Skeletal muscle tissue (tissue), 3 donors: ENCODE measurements at regions not wholly inside any gene's neighbourhood (a gene's known extent, or its start where the extent isn't known, plus 50 kb on each side); places are given as distances from the start of the nearest gene placed in this dataset.
"Not testable (repeated sequence)": the region's sequence is repeated elsewhere in the genome, so short reads cannot be mapped to it uniquely, and the experiment has no call there.

Source experiments
- H3K27ac ChIP-seq: one replicate; pipeline ENCODE4 v1.7.0; 2013; ENCODE audit warnings: mild to moderate bottlenecking, low read depth, low read length, inconsistent platforms
- H3K27me3 ChIP-seq, 3 donors: one replicate each; pipeline ENCODE4 v1.7.0; 2013; ENCODE audit warnings: low read length in 3 of 3; ENCODE audit not compliant: control insufficient read depth in 3 of 3, insufficient read depth in 3 of 3
- H3K36me3 ChIP-seq, 3 donors: one replicate each; pipeline ENCODE4 v1.7.0; 2013; ENCODE audit warnings: low read length in 3 of 3; ENCODE audit not compliant: control insufficient read depth in 3 of 3, insufficient read depth in 3 of 3
- H3K4me1 ChIP-seq, 3 donors: one replicate each; pipeline ENCODE4 v1.7.0; 2013; ENCODE audit warnings: low read length in 3 of 3, mild to moderate bottlenecking in 3 of 3; ENCODE audit not compliant: control insufficient read depth in 3 of 3, insufficient read depth in 3 of 3
- H3K4me3 ChIP-seq, 3 donors: one replicate each; pipeline ENCODE4 v1.7.0; 2013; ENCODE audit warnings: low read length in 3 of 3
- H3K9ac ChIP-seq, 3 donors: one replicate each; pipeline ENCODE4 v1.7.0; 2013; ENCODE audit warnings: low read length in 3 of 3, mild to moderate bottlenecking in 3 of 3, moderate library complexity in 2 of 3, low read depth in 1 of 3
- H3K9me3 ChIP-seq, 3 donors: one replicate each; pipeline ENCODE4 v1.7.0; 2013; ENCODE audit warnings: low read length in 3 of 3; ENCODE audit not compliant: control insufficient read depth in 3 of 3
- donor health status: Osteomylitis.

GRCh38 chr13:70235565-70235964 is 127.3 kb upstream of the KLHL1 start:
- no peaks in the 10 kb centered on the region for H3K36me3 ChIP-seq
- H3K4me3 ChIP-seq = no peak overlapping the region
- H3K27me3 ChIP-seq = no peaks in the 10 kb centered on the region
- H3K9ac ChIP-seq = no peak overlapping the region
- peaks cover 0 to 3% (median 0%) of the 10 kb centered on the region in 3 donors for H3K9me3 ChIP-seq
- no peaks in the 10 kb centered on the region for H3K4me1 ChIP-seq
- H3K27ac ChIP-seq = no peak overlapping the region

GRCh38 chr13:70223911-70224310 is 115.7 kb upstream of the KLHL1 start:
- H3K27me3 ChIP-seq = no peaks in the 10 kb centered on the region
- H3K4me3 ChIP-seq = no peak overlapping the region
- H3K27ac ChIP-seq = no peak overlapping the region
- H3K9ac ChIP-seq = no peak overlapping the region
- no peaks in the 10 kb centered on the region for H3K9me3 ChIP-seq
- no peaks in the 10 kb centered on the region for H3K36me3 ChIP-seq
- no peaks in the 10 kb centered on the region for H3K4me1 ChIP-seq

- Histone ChIP-seq H3K27ac (no peak overlapping the region), H3K9me3 (no peaks in the 10 kb centered on the region), H3K27me3 (no peaks in the 10 kb centered on the region), H3K36me3 (no peaks in the 10 kb centered on the region), H3K9ac (no peak overlapping the region), H3K4me3 (no peak overlapping the region), H3K4me1 (no peaks in the 10 kb centered on the region)
Observed at GRCh38 chr13:70222926-70223325, 114.7 kb upstream of the KLHL1 start.

- Histone ChIP-seq H3K4me1 (no peaks in the 10 kb centered on the region), H3K27ac (no peak overlapping the region), H3K27me3 (no peaks in the 10 kb centered on the region), H3K4me3 (no peak overlapping the region), H3K36me3 (no peaks in the 10 kb centered on the region), H3K9ac (no peak overlapping the region), H3K9me3 (no peaks in the 10 kb centered on the region)
Observed at GRCh38 chr13:70218618-70219017, 110.4 kb upstream of the KLHL1 start.

- not testable (repeated sequence) for H3K4me3 ChIP-seq, H3K9ac ChIP-seq, H3K4me1 ChIP-seq, H3K27ac ChIP-seq, H3K36me3 ChIP-seq, H3K9me3 ChIP-seq, H3K27me3 ChIP-seq
Observed at GRCh38 chr13:70208968-70209367, 100.7 kb upstream of the KLHL1 start.

- peaks cover 0 to 3% (median 0%) of the 10 kb centered on the region in 3 donors for H3K9me3 ChIP-seq
Observed at GRCh38 chr13:70206671-70207070, 98.4 kb upstream of the KLHL1 start.

GRCh38 chr13:70203661-70204229 is 95.5 kb upstream of the KLHL1 start:
- no peaks in the 10 kb centered on the region for H3K27me3 ChIP-seq
- H3K4me3 ChIP-seq = no peak overlapping the region
- no peaks in the 10 kb centered on the region for H3K4me1 ChIP-seq
- H3K27ac ChIP-seq = no peak overlapping the region
- peaks cover 0 to 3% (median 0%) of the 10 kb centered on the region in 3 donors for H3K9me3 ChIP-seq
- H3K36me3 ChIP-seq = no peaks in the 10 kb centered on the region
- H3K9ac ChIP-seq = no peak overlapping the region

More at GRCh38 chr13:70206671-70207070, 98.4 kb upstream of the KLHL1 start:
- Histone ChIP-seq H3K27me3 (no peaks in the 10 kb centered on the region), H3K9ac (no peak overlapping the region), H3K4me1 (no peaks in the 10 kb centered on the region), H3K27ac (no peak overlapping the region), H3K36me3 (no peaks in the 10 kb centered on the region), H3K4me3 (no peak overlapping the region)

GRCh38 chr13:70191034-70191433 is 82.8 kb upstream of the KLHL1 start:
- Histone ChIP-seq H3K9ac (no peak overlapping the region), H3K36me3 (no peaks in the 10 kb centered on the region), H3K4me1 (no peaks in the 10 kb centered on the region), H3K27me3 (no peaks in the 10 kb centered on the region), H3K4me3 (no peak overlapping the region), H3K27ac (no peak overlapping the region), H3K9me3 (no peaks in the 10 kb centered on the region)

- Histone ChIP-seq H3K9ac (no peak overlapping the region), H3K27me3 (no peaks in the 10 kb centered on the region), H3K27ac (no peak overlapping the region), H3K4me3 (no peak overlapping the region), H3K36me3 (no peaks in the 10 kb centered on the region), H3K9me3 (no peaks in the 10 kb centered on the region), H3K4me1 (no peaks in the 10 kb centered on the region)
Observed at GRCh38 chr13:70189981-70190380, 81.7 kb upstream of the KLHL1 start.

- no peak overlapping the region for H3K27ac ChIP-seq
- H3K4me1 ChIP-seq = no peaks in the 10 kb centered on the region
- H3K36me3 ChIP-seq = no peaks in the 10 kb centered on the region
- H3K27me3 ChIP-seq = no peaks in the 10 kb centered on the region
- H3K4me3 ChIP-seq = no peak overlapping the region
- no peak overlapping the region for H3K9ac ChIP-seq
- H3K9me3 ChIP-seq = no peaks in the 10 kb centered on the region
Observed at GRCh38 chr13:70188567-70188966, 80.3 kb upstream of the KLHL1 start.

GRCh38 chr13:70183041-70183440 is 74.8 kb upstream of the KLHL1 start:
- Histone ChIP-seq H3K27me3 (no peaks in the 10 kb centered on the region), H3K36me3 (no peaks in the 10 kb centered on the region), H3K9me3 (no peaks in the 10 kb centered on the region), H3K27ac (no peak overlapping the region), H3K4me3 (no peak overlapping the region), H3K4me1 (no peaks in the 10 kb centered on the region), H3K9ac (no peak overlapping the region)
